Neutrophil (primary cell): ENCODE measurements at regions not wholly inside any gene's neighbourhood (a gene's known extent, or its start where the extent isn't known, plus 50 kb on each side); places are given as distances from the start of the nearest gene placed in this dataset.

Experiments used
- H3K27ac ChIP-seq: fragments of 200-600 bp; sonication (generic); 2 replicates; pipeline ENCODE4 v1.5.1; 2016; ENCODE audit warnings: mild to moderate bottlenecking, moderate library complexity
- H3K27me3 ChIP-seq: fragments of 200-600 bp; sonication (generic); 2 replicates; pipeline ENCODE4 v1.6.0; 2016; ENCODE audit warnings: mild to moderate bottlenecking
- H3K36me3 ChIP-seq: fragments of 200-600 bp; sonication (generic); 2 replicates; pipeline ENCODE4 v1.5.1; 2017
- H3K4me1 ChIP-seq, 2 experiments: fragments of 200-600 bp in 1 of 2; sonication (generic) in 1 of 2; 1 replicate in 1 of 2; 2 replicates in 1 of 2; pipeline versions ENCODE4 v1.5.1 to v1.6.1; 2013 to 2016; ENCODE audit warnings: low read depth in 1 of 2, low read length in 1 of 2, mild to moderate bottlenecking in 1 of 2, moderate library complexity in 1 of 2; ENCODE audit not compliant: control insufficient read depth in 1 of 2, insufficient read depth in 1 of 2
- H3K4me3 ChIP-seq, 2 experiments: fragments of 200-600 bp in 1 of 2; sonication (generic) in 1 of 2; 1 replicate in 1 of 2; 2 replicates in 1 of 2; pipeline ENCODE4 v1.5.1; 2013 to 2016; ENCODE audit warnings: low read depth in 1 of 2, low read length in 1 of 2, mild to moderate bottlenecking in 1 of 2, moderate library complexity in 1 of 2
- H3K9me3 ChIP-seq: fragments of 200-600 bp; sonication (generic); 2 replicates; pipeline ENCODE4 v1.5.1; 2016
- TF ChIP-seq, protein P1 (sequence below): fragments of 200-600 bp; sonication (generic); IDR thresholded peaks from 2 replicates; pipeline ENCODE4 v1.5.1; 2016; ENCODE audit warnings: antibody characterized with exemption

DNA sequence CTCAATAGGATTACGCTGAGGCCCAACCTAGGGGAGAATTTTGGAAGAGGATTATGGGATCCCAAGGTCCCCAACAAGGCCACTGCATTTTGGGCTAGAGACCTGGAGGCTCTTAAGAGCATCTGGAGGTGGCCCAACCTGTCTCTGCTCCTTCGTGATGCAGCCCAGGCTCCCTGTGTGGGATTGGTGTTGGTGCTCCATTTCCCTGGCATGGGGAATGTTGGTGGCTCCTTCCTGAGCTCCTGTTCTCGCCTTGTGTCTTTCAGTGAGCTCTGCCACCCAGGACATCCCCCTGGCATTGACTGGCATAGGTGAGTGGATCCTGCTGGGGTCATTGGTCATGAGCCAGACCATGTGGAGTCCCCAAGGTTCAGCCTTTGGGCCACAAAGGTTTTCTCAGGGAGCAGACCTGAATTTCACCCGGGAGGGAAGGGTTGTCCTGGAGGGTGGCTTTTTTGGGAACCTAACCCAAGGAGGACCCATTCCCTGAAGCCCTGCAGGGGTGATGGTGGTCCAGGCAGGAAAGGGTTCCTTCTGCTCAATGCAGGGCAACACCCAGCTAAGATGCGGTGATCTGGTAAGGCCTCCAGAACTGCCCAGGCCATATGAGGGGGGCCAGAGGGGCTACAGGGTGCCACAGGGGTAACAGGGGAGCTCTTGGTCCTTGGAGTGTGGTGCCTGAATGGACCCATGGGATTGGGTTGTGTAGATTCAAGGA, 202.5 kb downstream of the UBE3A start:
- Histone ChIP-seq H3K4me1 (no peaks in the 10 kb centered on the region), H3K36me3 (no peaks in the 10 kb centered on the region), H3K9me3 (no peaks in the 10 kb centered on the region), H3K4me3 (no peak overlapping the region), H3K27me3 (no peaks in the 10 kb centered on the region), H3K27ac (no peak overlapping the region)
- TF ChIP-seq, protein P1, sequence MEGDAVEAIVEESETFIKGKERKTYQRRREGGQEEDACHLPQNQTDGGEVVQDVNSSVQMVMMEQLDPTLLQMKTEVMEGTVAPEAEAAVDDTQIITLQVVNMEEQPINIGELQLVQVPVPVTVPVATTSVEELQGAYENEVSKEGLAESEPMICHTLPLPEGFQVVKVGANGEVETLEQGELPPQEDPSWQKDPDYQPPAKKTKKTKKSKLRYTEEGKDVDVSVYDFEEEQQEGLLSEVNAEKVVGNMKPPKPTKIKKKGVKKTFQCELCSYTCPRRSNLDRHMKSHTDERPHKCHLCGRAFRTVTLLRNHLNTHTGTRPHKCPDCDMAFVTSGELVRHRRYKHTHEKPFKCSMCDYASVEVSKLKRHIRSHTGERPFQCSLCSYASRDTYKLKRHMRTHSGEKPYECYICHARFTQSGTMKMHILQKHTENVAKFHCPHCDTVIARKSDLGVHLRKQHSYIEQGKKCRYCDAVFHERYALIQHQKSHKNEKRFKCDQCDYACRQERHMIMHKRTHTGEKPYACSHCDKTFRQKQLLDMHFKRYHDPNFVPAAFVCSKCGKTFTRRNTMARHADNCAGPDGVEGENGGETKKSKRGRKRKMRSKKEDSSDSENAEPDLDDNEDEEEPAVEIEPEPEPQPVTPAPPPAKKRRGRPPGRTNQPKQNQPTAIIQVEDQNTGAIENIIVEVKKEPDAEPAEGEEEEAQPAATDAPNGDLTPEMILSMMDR = no peak

DNA sequence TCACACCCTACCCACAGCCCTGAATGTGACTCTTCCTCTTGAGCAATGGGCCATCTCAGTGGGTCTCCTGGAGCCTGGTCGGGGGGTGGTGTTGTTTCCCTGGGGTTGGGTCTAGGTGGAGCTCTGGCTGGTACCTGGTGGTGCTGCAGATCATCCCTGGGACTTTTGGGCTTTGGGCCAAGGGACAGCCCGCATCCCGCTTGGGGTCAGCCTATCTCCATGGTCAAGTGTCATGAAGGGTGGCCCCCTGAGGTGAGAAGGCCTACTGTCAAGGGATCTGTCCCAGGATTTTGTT, 202.0 kb downstream of the UBE3A start:
- Histone ChIP-seq H3K27ac (no peak overlapping the region), H3K9me3 (no peaks in the 10 kb centered on the region), H3K4me3 (no peak overlapping the region), H3K36me3 (no peaks in the 10 kb centered on the region), H3K27me3 (no peaks in the 10 kb centered on the region), H3K4me1 (no peaks in the 10 kb centered on the region)
- TF ChIP-seq, protein P1 = no peak

DNA sequence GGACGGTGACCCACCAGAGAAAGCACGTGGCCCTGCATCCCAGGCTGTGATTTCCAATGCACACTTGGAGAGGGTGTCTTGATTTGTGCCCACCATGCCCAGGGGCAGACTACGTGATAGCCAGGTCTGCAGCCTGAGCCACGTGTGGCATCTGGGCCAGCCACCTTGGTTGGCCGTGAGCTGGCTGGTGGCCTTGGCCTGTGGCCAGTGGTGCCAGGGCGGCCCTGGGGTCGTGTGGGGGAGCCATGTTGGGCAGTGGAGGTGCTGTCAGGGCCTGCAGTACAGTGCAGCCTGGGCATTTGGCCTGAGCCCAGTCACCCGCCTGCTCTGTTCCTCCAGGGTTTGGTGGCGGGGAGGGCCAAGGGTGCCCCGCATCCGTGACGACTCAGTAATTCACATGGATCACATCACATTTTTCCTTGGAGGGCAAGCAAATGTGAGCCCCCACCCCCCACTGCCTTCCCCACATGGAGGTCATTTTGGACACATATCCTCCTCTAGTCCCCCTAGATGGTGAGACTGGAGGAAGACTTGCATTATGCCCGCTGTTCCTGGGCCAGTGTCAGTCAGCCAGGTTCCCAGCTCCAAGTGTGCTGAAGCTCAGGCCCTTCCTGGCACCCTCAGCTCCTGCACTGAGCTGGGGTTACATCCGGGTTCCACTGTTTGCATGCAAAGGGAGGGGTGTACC, 201.4 kb downstream of the UBE3A start:
- Histone ChIP-seq H3K9me3 (no peaks in the 10 kb centered on the region), H3K4me1 (no peaks in the 10 kb centered on the region), H3K27ac (no peak overlapping the region), H3K36me3 (no peaks in the 10 kb centered on the region), H3K27me3 (no peaks in the 10 kb centered on the region), H3K4me3 (no peak overlapping the region)
- TF ChIP-seq, protein P1 = no peak

DNA sequence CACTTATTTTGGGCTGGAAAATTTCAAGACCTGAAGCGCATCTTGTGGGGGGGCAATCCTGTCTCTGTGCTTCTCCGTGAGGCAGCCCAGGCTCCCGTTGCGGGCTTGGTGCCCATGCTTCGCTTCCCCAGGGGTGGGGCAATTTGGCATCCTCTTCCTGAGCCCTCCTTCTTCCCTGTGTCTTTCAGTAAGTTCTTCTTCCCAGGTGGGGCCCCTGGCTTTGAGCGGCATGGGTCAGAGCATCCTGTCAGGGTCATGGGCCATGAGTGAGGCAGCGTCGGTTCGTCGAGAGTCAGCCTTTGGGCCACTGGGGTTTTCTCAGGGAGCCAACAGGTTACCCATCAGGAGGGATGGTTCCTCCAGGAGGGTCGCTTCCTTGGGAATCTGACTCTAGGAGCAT, 200.7 kb downstream of the UBE3A start:
- TF ChIP-seq, protein P1 = no peak
- H3K9me3 ChIP-seq = no peaks in the 10 kb centered on the region

DNA sequence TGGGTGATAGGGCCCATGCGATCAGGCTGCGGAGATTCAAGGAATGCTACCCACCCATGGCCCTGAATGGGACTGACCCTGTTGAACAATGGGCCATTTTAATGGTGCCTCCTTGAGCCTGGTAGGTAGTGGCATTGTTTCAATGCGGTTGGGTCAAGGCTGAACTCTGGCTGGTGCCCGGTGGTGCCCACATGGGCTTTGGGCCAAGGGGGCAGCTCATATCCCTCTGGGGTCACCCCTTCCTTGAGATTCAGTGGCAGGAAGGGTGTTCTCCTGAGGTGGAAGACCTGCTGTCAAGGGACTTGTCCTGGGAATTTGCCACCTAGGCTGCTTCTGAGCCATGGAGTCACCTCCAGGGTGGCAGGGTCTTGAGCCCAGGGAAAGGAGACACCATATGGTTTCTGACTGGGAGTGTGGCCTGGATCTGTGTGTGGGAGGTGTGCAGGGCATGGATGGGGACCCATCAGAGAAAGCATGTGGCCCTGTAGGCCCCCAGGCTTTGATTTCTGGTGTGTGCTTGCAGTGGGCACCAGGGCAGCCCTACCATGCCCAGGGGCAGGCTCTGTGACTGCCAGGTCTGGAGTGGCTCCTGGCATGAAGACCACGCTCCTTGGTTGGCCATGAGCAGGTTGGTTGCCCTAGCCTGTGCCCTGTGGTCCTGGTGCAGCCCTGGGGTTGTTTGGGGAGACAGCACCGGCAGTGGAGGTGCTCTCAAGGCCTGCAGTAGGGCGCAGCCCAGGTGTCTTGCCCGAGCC, 199.9 kb downstream of the UBE3A start:
- H3K4me3 ChIP-seq = no peak overlapping the region
- peaks cover 4% of the 10 kb centered on the region for H3K9me3 ChIP-seq
- H3K27me3 ChIP-seq = no peaks in the 10 kb centered on the region
- no peaks in the 10 kb centered on the region for H3K4me1 ChIP-seq
- no peak overlapping the region for H3K27ac ChIP-seq
- H3K36me3 ChIP-seq = no peaks in the 10 kb centered on the region
- TF ChIP-seq, protein P1 = no peak

More for the DNA sequence above, 200.7 kb downstream of the UBE3A start:
- Histone ChIP-seq H3K4me3 (no peak overlapping the region), H3K4me1 (no peaks in the 10 kb centered on the region), H3K27me3 (no peaks in the 10 kb centered on the region), H3K27ac (no peak overlapping the region), H3K36me3 (no peaks in the 10 kb centered on the region)
